ENCODE measurements at regions not wholly inside any gene's neighbourhood (a gene's known extent, or its start where the extent isn't known, plus 50 kb on each side); places are given as distances from the start of the nearest gene placed in this dataset.

- Mint-ChIP-seq H3K9me3 (peaks cover 0 to 4% (median 0%) of the 10 kb centered on the region in 5 donors), H3K27ac (no peak overlapping the region), H3K4me3 (no peak overlapping the region), H3K4me1 (no peaks in the 10 kb centered on the region), H3K36me3 (no peaks in the 10 kb centered on the region), H3K27me3 (no peaks in the 10 kb centered on the region)
- ChIA-PET CTCF (no interaction called here), POLR2A (no interaction called here)
- no peak for DNase-seq
- H3K9me3 ChIP-seq (ENCODE audit: low read length) = no peaks in the 10 kb centered on the region
- no peaks in the 10 kb centered on the region for H3K4me1 ChIP-seq (ENCODE audit: insufficient read depth, low read length)
- no peak overlapping the region for H3K4me3 ChIP-seq (ENCODE audit: low read length)
- no peak overlapping the region for H3K27ac ChIP-seq (ENCODE audit: low read depth, low read length)
- H3K27me3 ChIP-seq (ENCODE audit: insufficient read depth, low read length, poor library complexity, severe bottlenecking) = no peaks in the 10 kb centered on the region
- H3K36me3 ChIP-seq (ENCODE audit: insufficient read depth, low read length) = no peaks in the 10 kb centered on the region
Measured at GRCh38 chr20:54716790-54717189, 241.4 kb downstream of the DOK5 start.

- Mint-ChIP-seq H3K4me1 (no peaks in the 10 kb centered on the region), H3K4me3 (no peak overlapping the region), H3K36me3 (no peaks in the 10 kb centered on the region), H3K27me3 (no peaks in the 10 kb centered on the region), H3K27ac (no peak overlapping the region), H3K9me3 (peaks cover 0 to 3% (median 0%) of the 10 kb centered on the region in 5 donors)
- H3K9me3 ChIP-seq (ENCODE audit: low read length) = no peaks in the 10 kb centered on the region
- no peaks in the 10 kb centered on the region for H3K27me3 ChIP-seq (ENCODE audit: insufficient read depth, low read length, poor library complexity, severe bottlenecking)
- DNase-seq = no peak
- no peak overlapping the region for H3K27ac ChIP-seq (ENCODE audit: low read depth, low read length)
- POLR2A ChIA-PET = no interaction called here
- CTCF ChIA-PET = no interaction called here
- H3K4me3 ChIP-seq (ENCODE audit: low read length) = no peak overlapping the region
- H3K4me1 ChIP-seq (ENCODE audit: insufficient read depth, low read length) = no peaks in the 10 kb centered on the region
- no peaks in the 10 kb centered on the region for H3K36me3 ChIP-seq (ENCODE audit: insufficient read depth, low read length)
Measured at GRCh38 chr20:54716174-54716747, 240.9 kb downstream of the DOK5 start.

GRCh38 chr20:54714817-54715216 lies 239.4 kb downstream of the DOK5 start:
- peaks cover 0 to 2% (median 0%) of the 10 kb centered on the region in 5 donors for H3K9me3 Mint-ChIP-seq
- H3K4me3 Mint-ChIP-seq = no peak overlapping the region
- H3K36me3 Mint-ChIP-seq = no peaks in the 10 kb centered on the region
- Histone ChIP-seq H3K9me3 (ENCODE audit: low read length) (no peaks in the 10 kb centered on the region), H3K4me1 (ENCODE audit: insufficient read depth, low read length) (no peaks in the 10 kb centered on the region), H3K36me3 (ENCODE audit: insufficient read depth, low read length) (no peaks in the 10 kb centered on the region), H3K27ac (ENCODE audit: low read depth, low read length) (no peak overlapping the region), H3K27me3 (ENCODE audit: insufficient read depth, low read length, poor library complexity, severe bottlenecking) (no peaks in the 10 kb centered on the region), H3K4me3 (ENCODE audit: low read length) (no peak overlapping the region)
- H3K27me3 Mint-ChIP-seq = peaks cover 0 to 2% of the 10 kb centered on the region in 2 donors
- H3K4me1 Mint-ChIP-seq = no peaks in the 10 kb centered on the region
- H3K27ac Mint-ChIP-seq = no peak overlapping the region
- ChIA-PET POLR2A (no interaction called here), CTCF (no interaction called here)
- no peak for DNase-seq

- Mint-ChIP-seq H3K36me3 (no peaks in the 10 kb centered on the region), H3K27ac (no peak overlapping the region), H3K27me3 (peaks cover 0 to 2% of the 10 kb centered on the region in 2 donors), H3K4me1 (no peaks in the 10 kb centered on the region), H3K4me3 (no peak overlapping the region), H3K9me3 (peaks cover 0 to 2% (median 0%) of the 10 kb centered on the region in 5 donors)
- H3K27ac ChIP-seq (ENCODE audit: low read depth, low read length) = no peak overlapping the region
- ChIA-PET POLR2A (no interaction called here), CTCF (no interaction called here)
- no peaks in the 10 kb centered on the region for H3K4me1 ChIP-seq (ENCODE audit: insufficient read depth, low read length)
- no peak overlapping the region for H3K4me3 ChIP-seq (ENCODE audit: low read length)
- no peak for DNase-seq
- H3K36me3 ChIP-seq (ENCODE audit: insufficient read depth, low read length) = no peaks in the 10 kb centered on the region
- H3K27me3 ChIP-seq (ENCODE audit: insufficient read depth, low read length, poor library complexity, severe bottlenecking) = no peaks in the 10 kb centered on the region
- no peaks in the 10 kb centered on the region for H3K9me3 ChIP-seq (ENCODE audit: low read length)
Measured at GRCh38 chr20:54713727-54714126, 238.3 kb downstream of the DOK5 start.

GRCh38 chr20:54711071-54711470 lies 235.7 kb downstream of the DOK5 start:
- Mint-ChIP-seq H3K27me3 (peaks cover 4 to 5% of the 10 kb centered on the region in 2 donors), H3K27ac (no peak overlapping the region), H3K9me3 (peaks cover 0 to 2% (median 0%) of the 10 kb centered on the region in 5 donors), H3K4me1 (no peaks in the 10 kb centered on the region), H3K4me3 (no peak overlapping the region), H3K36me3 (no peaks in the 10 kb centered on the region)
- Histone ChIP-seq H3K9me3 (ENCODE audit: low read length) (no peaks in the 10 kb centered on the region), H3K36me3 (ENCODE audit: insufficient read depth, low read length) (no peaks in the 10 kb centered on the region), H3K27me3 (ENCODE audit: insufficient read depth, low read length, poor library complexity, severe bottlenecking) (no peaks in the 10 kb centered on the region), H3K4me3 (ENCODE audit: low read length) (no peak overlapping the region), H3K27ac (ENCODE audit: low read depth, low read length) (no peak overlapping the region), H3K4me1 (ENCODE audit: insufficient read depth, low read length) (no peaks in the 10 kb centered on the region)
- POLR2A ChIA-PET = no interaction called here
- no peak for DNase-seq
- CTCF ChIA-PET = no interaction called here

- peaks cover 4 to 5% of the 10 kb centered on the region in 2 donors for H3K27me3 Mint-ChIP-seq
- no peak for DNase-seq
- ChIA-PET CTCF (no interaction called here), POLR2A (no interaction called here)
- no peaks in the 10 kb centered on the region for H3K9me3 ChIP-seq (ENCODE audit: low read length)
- no peak overlapping the region for H3K27ac ChIP-seq (ENCODE audit: low read depth, low read length)
- H3K36me3 Mint-ChIP-seq = no peaks in the 10 kb centered on the region
- no peaks in the 10 kb centered on the region for H3K27me3 ChIP-seq (ENCODE audit: insufficient read depth, low read length, poor library complexity, severe bottlenecking)
- H3K4me3 ChIP-seq (ENCODE audit: low read length) = no peak overlapping the region
- H3K4me3 Mint-ChIP-seq = no peak overlapping the region
- peaks cover 0 to 3% (median 0%) of the 10 kb centered on the region in 5 donors for H3K9me3 Mint-ChIP-seq
- no peaks in the 10 kb centered on the region for H3K4me1 Mint-ChIP-seq
- H3K27ac Mint-ChIP-seq = no peak overlapping the region
- no peaks in the 10 kb centered on the region for H3K36me3 ChIP-seq (ENCODE audit: insufficient read depth, low read length)
- H3K4me1 ChIP-seq (ENCODE audit: insufficient read depth, low read length) = no peaks in the 10 kb centered on the region
Measured at GRCh38 chr20:54710341-54710740, 234.9 kb downstream of the DOK5 start.

- Histone ChIP-seq H3K27ac (ENCODE audit: low read depth, low read length) (no peak overlapping the region), H3K4me3 (ENCODE audit: low read length) (no peak overlapping the region), H3K4me1 (ENCODE audit: insufficient read depth, low read length) (no peaks in the 10 kb centered on the region), H3K36me3 (ENCODE audit: insufficient read depth, low read length) (no peaks in the 10 kb centered on the region), H3K27me3 (ENCODE audit: insufficient read depth, low read length, poor library complexity, severe bottlenecking) (no peaks in the 10 kb centered on the region), H3K9me3 (ENCODE audit: low read length) (no peaks in the 10 kb centered on the region)
- CTCF ChIA-PET = no interaction called here
- POLR2A ChIA-PET = no interaction called here
- H3K27ac Mint-ChIP-seq = no peak overlapping the region
- no peaks in the 10 kb centered on the region for H3K4me1 Mint-ChIP-seq
- H3K9me3 Mint-ChIP-seq = peaks cover 0 to 3% (median 0%) of the 10 kb centered on the region in 5 donors
- DNase-seq = no peak
- H3K27me3 Mint-ChIP-seq = peaks cover 4 to 5% of the 10 kb centered on the region in 2 donors
- H3K36me3 Mint-ChIP-seq = no peaks in the 10 kb centered on the region
- no peak overlapping the region for H3K4me3 Mint-ChIP-seq
Measured at GRCh38 chr20:54708229-54708628, 232.8 kb downstream of the DOK5 start.

GRCh38 chr20:54707801-54708200 lies 232.4 kb downstream of the DOK5 start:
- Histone ChIP-seq H3K27ac (ENCODE audit: low read depth, low read length) (no peak overlapping the region), H3K9me3 (ENCODE audit: low read length) (no peaks in the 10 kb centered on the region), H3K4me3 (ENCODE audit: low read length) (no peak overlapping the region), H3K27me3 (ENCODE audit: insufficient read depth, low read length, poor library complexity, severe bottlenecking) (no peaks in the 10 kb centered on the region), H3K36me3 (ENCODE audit: insufficient read depth, low read length) (no peaks in the 10 kb centered on the region), H3K4me1 (ENCODE audit: insufficient read depth, low read length) (no peaks in the 10 kb centered on the region)
- Mint-ChIP-seq H3K9me3 (peaks cover 0 to 3% (median 0%) of the 10 kb centered on the region in 5 donors), H3K36me3 (no peaks in the 10 kb centered on the region), H3K4me3 (no peak overlapping the region), H3K4me1 (no peaks in the 10 kb centered on the region), H3K27me3 (peaks cover 4 to 5% of the 10 kb centered on the region in 2 donors), H3K27ac (no peak overlapping the region)
- POLR2A ChIA-PET = no interaction called here
- CTCF ChIA-PET = no interaction called here
- no peak for DNase-seq

GRCh38 chr20:54706581-54706980 lies 231.2 kb downstream of the DOK5 start:
- H3K36me3 Mint-ChIP-seq = no peaks in the 10 kb centered on the region
- no peaks in the 10 kb centered on the region for H3K4me1 Mint-ChIP-seq
- Histone ChIP-seq H3K4me3 (ENCODE audit: low read length) (no peak overlapping the region), H3K27ac (ENCODE audit: low read depth, low read length) (no peak overlapping the region), H3K4me1 (ENCODE audit: insufficient read depth, low read length) (no peaks in the 10 kb centered on the region), H3K9me3 (ENCODE audit: low read length) (no peaks in the 10 kb centered on the region), H3K27me3 (ENCODE audit: insufficient read depth, low read length, poor library complexity, severe bottlenecking) (no peaks in the 10 kb centered on the region), H3K36me3 (ENCODE audit: insufficient read depth, low read length) (no peaks in the 10 kb centered on the region)
- peaks cover 0 to 3% (median 0%) of the 10 kb centered on the region in 5 donors for H3K9me3 Mint-ChIP-seq
- no peak for DNase-seq
- H3K27ac Mint-ChIP-seq = no peak overlapping the region
- no peak overlapping the region for H3K4me3 Mint-ChIP-seq
- peaks cover 4 to 7% of the 10 kb centered on the region in 2 donors for H3K27me3 Mint-ChIP-seq
- ChIA-PET CTCF (no interaction called here), POLR2A (no interaction called here)

All from CD8-positive, alpha-beta memory T cell (primary cell).